Cerebellar nuclear complex (tissue), 1 donor: ENCODE measurements at regions not wholly inside any gene's neighbourhood (a gene's known extent, or its start where the extent isn't known, plus 50 kb on each side); places are given as distances from the start of the nearest gene placed in this dataset.
"Not testable (repeated sequence)": the region's sequence is repeated elsewhere in the genome, so short reads cannot be mapped to it uniquely, and the experiment has no call there.

ENCODE experiments used
- DNase-seq, 2 experiments: peaks; one replicate each; lab custom pipeline; 2025; lab: John Stamatoyannopoulos, UW

DNA sequence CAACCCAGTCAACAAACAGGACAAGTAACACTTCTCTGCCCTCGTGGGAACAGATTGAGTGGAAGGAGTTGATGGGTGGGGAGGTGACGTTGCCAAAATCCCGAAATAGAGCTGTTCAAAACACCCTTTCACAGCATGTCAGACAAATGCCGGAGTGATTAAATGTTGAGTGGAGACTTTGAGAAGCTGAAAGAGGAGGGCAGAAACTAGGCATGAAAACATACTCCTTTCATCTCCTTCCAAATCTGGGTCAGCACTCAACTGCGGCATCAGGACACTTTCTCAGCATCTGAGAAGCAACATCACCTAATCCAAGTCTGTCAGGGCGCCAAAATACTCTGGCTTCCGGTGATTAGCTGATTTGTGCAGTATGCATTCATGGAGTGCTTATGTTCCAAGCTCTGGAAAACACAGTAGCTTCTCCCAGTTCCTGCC is 51.5 kb upstream of the MRI1 start:
- no peak for DNase-seq

DNA sequence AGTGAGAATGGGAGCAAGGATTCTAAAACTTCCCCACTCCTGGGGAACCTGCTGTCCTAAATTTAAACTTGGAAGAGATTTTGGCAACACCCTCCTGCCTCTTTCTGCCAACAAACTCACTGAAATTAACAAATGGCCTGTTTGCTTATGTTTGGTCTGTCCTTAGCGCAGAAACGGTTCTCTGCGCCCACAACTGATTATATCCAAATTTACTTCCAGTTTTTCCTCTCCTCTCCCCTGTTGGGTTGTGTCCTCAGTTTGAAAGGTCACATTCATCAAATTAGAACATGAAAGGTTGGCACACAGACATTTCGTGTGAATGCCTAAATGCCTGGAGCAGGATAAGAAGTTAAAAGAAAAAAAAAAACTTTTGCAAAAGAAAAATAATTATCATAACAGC is 56.4 kb upstream of the MRI1 start:
- no peak for DNase-seq

DNA sequence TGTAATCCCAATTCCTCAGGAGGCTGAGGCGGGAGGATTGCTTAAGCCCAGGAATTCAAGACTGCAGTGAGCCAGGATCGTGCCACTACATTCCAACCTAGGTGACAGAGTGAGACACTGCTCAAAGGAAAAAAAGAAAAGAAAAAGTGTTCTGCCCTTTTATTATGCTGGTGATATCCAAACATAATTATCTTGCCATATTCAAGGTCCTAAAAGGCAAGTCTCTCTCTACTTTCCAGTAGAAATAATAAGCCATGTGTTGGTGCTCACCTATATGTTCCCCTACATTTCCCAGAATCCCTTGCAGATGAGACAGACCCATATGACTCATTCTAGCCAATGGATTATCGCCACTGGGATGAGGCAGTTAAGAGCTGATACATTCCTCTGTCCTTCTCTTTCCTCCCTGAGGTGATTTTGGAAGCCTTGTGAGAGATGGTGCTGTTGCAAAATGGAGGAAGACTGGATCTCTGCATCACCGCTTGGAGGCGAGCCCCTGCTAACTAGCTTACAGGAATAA is 58.3 kb upstream of the MRI1 start:
- DNase-seq: no peak

DNA sequence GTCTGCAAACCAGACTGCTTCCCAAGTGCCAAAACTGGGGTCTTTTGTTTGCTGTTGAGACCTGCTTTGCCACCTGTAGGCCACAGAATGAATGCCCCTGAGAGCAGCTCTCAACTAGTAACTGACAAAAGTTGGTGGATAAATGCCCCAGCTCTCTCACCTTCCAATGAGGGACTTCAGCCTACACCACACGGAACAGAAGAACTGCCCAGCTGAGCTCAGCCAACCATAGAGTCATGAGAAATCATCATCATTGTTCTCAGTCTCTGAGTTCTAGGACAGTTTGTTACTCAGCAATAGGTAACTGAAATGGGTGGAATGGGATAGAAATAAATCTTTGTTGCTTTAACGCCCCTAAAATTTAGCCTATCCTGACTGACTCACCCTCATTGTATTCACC is 59.1 kb upstream of the MRI1 start:
- DNase-seq: no peak

- no peak for DNase-seq
These were observed 62.7 kb upstream of the MRI1 start for GRCh38 chr19:13701624-13702023.

GRCh38 chr19:13700621-13701020 is 63.7 kb upstream of the MRI1 start:
- DNase-seq: no peak

GRCh38 chr19:13699786-13700185 is 64.5 kb upstream of the MRI1 start:
- DNase-seq: no peak

DNA sequence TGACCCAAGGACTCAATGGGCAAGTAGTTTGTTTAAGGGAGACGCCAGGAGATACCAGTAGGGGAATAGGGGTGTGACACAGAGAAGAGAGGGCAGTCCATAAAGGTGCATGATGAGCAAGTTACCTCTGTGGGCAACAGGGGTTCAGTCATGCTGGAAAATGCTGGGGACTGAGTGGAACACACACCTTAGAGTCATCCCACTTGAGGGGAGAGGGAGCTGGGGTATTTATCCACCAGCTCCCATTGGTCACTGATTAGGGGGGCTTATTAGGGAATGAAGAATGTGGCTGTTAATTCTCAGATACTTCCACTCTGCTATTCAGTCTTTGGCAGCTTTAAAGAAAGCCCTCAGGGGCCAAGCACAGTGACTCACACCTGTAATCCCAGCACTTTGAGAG is 67.5 kb upstream of the MRI1 start:
- DNase-seq: no peak

DNA sequence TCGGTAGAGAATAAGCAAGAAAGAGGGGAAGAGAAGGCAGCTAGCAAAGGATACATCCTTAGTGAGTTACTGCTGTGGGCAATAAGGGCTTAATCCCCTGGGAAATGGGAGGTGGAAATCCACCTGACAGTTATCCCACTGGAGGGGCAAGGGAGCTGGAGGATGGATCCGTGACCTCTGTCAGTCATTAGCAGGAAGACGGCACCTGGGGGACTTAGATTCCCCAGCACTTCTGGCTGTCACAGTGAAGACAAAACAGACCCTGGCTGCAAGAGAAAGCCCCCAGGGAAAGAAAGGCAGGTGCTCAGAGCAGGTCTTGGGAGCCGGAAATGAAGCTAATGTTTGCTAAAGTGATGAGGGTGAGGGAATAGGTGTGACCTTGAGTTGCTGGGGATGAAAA is 70.4 kb upstream of the MRI1 start:
- no peak for DNase-seq

- DNase-seq: no peak
These were observed 72.5 kb upstream of the MRI1 start for GRCh38 chr19:13691569-13692435.

DNA sequence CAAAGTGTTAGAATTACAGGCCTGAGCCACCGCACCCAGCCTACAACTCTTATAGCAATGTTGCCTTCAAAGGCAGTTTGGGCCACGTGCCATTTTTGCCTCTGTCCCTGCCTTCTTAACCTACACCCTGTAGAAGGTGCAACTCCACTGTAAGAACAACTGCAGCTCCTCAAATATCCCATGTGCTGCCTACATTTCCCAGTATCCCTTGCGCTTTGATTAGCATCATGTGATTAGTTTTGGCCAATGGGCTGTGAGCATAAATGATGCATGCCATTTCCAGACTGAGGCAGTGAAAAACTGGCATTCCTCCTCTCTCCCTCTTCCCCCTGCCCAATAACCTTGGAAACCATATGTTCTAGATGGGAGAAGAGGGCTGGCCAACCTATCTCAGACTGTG is 75.2 kb upstream of the MRI1 start:
- no peak for DNase-seq

DNA sequence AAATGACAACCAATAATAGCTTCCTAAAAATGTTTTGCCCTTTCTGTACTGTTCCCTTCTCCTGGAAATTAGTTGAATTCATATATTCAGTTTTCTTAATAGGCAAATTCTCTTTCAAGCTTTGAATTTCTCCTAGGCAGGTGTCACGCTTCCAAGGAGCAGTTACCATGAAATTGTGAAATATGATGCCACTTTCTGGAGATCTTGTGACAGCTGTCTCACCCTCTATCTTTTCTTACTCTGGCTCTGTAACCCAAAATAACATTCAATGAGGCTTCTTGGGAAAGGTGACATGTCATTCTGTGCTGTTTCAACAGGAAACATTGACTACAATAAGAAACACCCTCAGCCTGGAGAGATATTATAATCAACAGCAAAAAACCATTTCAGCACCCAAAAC is 80.3 kb upstream of the MRI1 start:
- DNase-seq: no peak

GRCh38 chr19:13681509-13681908 is 82.8 kb upstream of the MRI1 start:
- no peak for DNase-seq

DNA sequence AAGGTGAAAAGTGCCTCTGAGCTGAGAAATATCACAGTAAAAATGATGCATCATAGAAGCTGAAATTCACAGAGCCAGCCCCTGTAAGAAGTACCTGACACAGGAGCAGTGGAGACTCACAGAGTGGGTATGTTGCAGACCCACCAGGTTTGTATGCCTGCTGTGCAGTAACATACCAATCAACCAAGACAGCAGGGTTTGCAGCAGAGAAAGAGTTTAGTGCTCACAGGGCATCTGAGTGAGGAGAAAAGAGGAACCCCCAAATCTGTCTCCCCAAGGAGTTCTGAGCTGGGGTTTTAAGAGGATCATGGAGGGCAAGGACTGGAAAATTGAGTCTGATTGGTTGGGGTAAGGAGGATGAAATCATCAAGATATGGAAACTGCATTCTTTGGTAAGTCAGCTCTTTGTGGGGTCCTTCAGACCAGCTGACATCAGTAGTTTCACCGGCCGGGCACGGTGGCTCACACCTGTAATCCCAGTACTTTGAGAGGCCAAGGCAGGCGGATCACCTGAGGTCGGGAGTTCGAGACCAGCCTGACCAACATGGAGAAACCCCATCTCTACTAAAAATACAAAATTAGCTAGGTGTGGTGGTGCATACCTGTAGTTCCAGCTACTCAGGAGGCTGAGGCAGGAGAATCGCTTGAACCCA is 83.5 kb upstream of the MRI1 start:
- DNase-seq: not testable (repeated sequence)

DNA sequence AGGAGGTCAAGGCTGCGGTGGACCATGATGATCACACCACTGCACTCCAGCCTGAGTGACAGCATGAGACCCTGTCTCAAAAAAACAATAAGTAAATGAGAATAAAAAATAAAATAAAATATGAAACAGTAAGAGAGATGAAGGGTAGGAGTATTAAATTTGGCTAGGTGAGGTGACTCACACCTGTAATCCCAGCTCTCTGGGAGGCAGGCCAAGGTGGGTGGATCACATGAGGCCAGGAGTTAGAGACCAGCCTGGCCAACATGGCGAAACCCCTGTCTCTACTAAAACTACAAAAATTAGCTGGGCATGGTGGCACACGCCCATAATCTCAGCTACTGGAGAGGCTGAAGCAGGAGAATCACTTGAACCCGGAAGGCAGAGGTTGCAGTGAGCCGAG is 87.4 kb upstream of the MRI1 start:
- DNase-seq: not testable (repeated sequence)

GRCh38 chr19:13672480-13673175 is 91.7 kb upstream of the MRI1 start:
- DNase-seq: not testable (repeated sequence)

DNA sequence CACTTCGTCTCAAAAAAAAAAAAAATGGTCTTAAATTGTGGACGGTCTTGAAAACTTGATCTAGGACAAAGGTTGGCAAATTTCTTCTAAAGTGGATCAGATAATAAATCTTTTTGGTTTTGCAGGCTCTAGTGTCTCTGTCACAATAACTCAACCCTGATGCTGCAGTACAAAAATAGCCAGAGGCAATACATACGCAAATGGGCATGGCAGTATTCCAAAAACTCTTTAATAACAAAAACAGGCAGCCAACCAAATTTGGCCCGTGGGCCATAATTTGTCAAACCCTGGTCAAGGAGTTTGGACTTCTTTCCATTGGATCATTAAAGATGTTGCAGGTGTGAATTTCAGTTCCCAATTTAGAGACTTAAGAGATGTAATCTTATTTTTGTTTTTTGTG is 93.5 kb upstream of the MRI1 start:
- no peak for DNase-seq

DNA sequence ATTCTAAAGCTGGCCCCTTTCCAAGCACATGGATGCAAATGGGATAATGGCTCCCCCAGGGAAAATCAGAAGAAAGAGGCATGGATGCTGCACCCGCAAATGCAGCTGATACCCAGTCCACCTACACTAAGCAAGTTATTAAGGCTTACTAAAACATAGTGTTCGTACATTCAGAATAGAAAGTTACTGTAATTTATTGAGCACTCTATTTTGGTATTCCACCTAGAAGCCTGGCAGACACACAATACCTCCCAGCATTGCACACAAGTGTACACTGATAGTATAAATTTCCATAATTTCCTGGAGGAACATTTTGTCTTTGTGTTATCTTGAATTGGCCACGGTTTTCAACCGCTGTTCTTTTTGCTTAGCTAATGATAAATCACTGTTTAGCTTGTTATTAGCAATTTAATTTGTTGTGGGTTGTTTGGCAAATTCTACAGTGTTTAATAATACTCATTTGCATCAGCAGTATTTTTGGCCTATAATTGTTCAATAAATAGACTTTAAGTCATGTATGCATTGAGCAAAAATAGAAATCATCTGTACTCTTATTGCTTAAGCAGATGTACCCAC is 94.5 kb upstream of the MRI1 start:
- no peak for DNase-seq

DNA sequence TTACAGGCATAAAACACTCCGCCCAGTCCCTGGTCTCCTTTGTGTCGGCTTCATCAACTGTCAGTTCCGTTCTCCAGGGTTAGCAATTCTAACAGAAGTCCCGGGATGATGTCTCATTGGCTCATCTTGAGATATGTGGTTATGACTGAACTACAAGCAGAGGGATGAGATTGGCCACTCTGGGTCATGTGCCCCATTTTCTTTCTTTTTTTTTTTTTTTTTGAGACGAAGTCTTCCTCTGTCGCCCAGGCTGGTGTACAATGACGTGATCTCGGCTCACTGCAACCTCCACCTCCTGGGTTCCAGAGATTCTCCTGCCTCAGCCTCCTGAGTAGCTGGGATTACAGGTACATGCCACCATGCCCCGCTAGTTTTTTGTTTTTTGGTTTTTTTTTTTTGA is 95.4 kb upstream of the MRI1 start:
- DNase-seq: no peak

- no peak for DNase-seq
These were observed 98.2 kb upstream of the MRI1 start for GRCh38 chr19:13666165-13666564.

GRCh38 chr19:13665125-13665905 is 99.0 kb upstream of the MRI1 start:
- no peak for DNase-seq
